NB4 (cell line): ENCODE measurements at regions not wholly inside any gene's neighbourhood (a gene's known extent, or its start where the extent isn't known, plus 50 kb on each side); places are given as distances from the start of the nearest gene placed in this dataset.
A peak's percentile ranks its signal among the peaks of the same experiment; 100 is the strongest.

ENCODE experiments used
- DNase-seq: peaks from one replicate; pipeline ENCODE4 v3.0.0; 2010; ENCODE audit warnings: low read depth
- H3K4me3 ChIP-seq: one replicate; pipeline ENCODE4 v1.5.1; 2011; ENCODE audit warnings: mild to moderate bottlenecking, low read depth, low read length, moderate library complexity
- MYC ChIP-seq: IDR thresholded peaks from 2 replicates; pipeline ENCODE4 v1.6.1; 2011; ENCODE audit warnings: low read depth, low read length
- POLR2A ChIP-seq: IDR thresholded peaks from 2 replicates; pipeline ENCODE4 v1.6.1; 2011; ENCODE audit warnings: mild to moderate bottlenecking; ENCODE audit not compliant: insufficient read length; ENCODE audit errors: extremely low read depth
- TF ChIP-seq, protein P1 (sequence below): IDR thresholded peaks from one replicate; pipeline ENCODE4 v1.5.1; 2012; ENCODE audit warnings: low read depth, low read length
- TF ChIP-seq, protein P2 (sequence below): IDR thresholded peaks from 2 replicates; pipeline ENCODE4 v1.6.1; 2011; ENCODE audit warnings: low read depth, low read length

DNA sequence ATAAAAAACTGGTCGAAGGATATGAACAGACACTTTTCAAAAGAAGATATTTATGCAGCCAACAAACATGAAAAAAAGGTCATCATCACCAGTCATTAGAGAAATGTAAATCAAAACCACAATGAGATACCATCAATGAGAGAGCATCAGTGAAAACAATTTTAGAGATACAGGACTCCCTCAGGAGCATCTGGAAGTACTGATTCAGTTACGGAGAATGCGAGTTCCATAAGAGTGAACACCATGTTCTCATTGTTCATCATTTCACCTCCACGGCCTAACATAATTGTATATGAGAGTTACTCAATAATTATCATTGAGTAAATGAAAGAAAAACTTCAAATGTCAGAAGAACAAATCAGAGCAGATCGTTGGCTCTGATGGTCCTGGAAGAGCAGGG is 140.9 kb upstream of the TANK start:
- TF ChIP-seq, protein P1, sequence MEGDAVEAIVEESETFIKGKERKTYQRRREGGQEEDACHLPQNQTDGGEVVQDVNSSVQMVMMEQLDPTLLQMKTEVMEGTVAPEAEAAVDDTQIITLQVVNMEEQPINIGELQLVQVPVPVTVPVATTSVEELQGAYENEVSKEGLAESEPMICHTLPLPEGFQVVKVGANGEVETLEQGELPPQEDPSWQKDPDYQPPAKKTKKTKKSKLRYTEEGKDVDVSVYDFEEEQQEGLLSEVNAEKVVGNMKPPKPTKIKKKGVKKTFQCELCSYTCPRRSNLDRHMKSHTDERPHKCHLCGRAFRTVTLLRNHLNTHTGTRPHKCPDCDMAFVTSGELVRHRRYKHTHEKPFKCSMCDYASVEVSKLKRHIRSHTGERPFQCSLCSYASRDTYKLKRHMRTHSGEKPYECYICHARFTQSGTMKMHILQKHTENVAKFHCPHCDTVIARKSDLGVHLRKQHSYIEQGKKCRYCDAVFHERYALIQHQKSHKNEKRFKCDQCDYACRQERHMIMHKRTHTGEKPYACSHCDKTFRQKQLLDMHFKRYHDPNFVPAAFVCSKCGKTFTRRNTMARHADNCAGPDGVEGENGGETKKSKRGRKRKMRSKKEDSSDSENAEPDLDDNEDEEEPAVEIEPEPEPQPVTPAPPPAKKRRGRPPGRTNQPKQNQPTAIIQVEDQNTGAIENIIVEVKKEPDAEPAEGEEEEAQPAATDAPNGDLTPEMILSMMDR: no peak
- TF ChIP-seq, protein P2, sequence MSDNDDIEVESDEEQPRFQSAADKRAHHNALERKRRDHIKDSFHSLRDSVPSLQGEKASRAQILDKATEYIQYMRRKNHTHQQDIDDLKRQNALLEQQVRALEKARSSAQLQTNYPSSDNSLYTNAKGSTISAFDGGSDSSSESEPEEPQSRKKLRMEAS: no peak
- TF ChIP-seq MYC (no peak), POLR2A (no peak)
- no peak overlapping the region for H3K4me3 ChIP-seq
- no peak for DNase-seq

DNA sequence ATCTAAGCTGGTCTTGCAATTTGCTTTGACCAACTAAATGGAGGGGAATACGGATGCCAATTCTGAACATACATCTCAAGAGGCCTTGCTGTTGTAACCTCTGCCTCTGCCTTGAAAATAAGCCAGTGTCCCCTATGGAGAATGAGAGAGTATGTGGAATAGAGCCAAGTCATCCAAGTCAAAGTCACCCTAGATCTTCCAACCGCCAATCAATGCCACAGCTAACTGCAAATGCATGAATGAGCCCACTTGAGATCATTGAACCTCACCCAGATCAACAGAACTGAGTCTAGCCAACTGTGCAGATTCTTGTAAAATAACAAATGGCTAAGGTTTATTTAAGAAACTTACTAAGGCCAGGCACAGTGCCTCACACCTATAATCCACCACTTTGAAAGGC is 139.8 kb upstream of the TANK start:
- TF ChIP-seq POLR2A: no peak
- TF ChIP-seq, protein P2: no peak
- TF ChIP-seq, protein P1: no peak
- TF ChIP-seq MYC: no peak
- no peak overlapping the region for H3K4me3 ChIP-seq
- no peak for DNase-seq

DNA sequence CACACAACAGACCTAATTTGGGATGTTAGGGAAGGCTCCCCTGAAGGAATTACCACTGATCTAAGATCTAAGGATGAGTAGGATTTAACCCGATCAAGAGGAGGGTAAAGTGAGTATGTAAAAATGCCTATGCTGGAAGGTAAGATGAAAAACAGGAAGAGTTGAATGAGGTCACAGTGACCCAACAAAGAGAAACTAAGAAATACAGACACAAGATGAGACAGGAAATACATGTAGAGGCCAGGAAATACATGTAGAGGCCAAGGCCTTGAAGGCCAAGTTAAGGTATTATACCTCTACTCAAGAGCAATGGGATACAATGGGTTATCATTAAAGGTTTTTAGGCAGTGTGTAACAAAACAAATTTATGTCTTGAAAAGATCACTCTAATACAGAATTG is 131.6 kb upstream of the TANK start:
- no peak for DNase-seq
- H3K4me3 ChIP-seq: no peak overlapping the region
- TF ChIP-seq POLR2A (no peak), MYC (no peak)
- TF ChIP-seq, protein P1: no peak
- TF ChIP-seq, protein P2: no peak

DNA sequence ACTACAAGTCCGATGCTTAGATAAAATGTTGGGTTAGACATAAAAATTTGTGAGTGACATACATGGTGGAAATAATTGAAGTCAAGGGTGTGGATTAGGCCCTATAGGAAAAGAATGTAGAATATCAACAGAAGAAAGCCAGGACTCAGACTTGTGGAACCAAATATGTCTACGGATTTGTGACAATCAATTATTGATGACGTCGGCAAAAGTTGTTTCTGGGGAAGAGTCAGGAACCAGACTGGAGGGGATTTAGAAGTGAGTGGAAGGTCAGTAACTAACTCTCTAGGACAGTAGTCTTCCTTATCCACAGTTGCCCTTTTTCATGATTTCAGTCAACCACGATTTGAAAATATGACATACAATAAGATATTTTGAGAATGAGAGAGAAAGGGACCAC is 130.9 kb upstream of the TANK start:
- TF ChIP-seq MYC: no peak
- no peak for DNase-seq
- H3K4me3 ChIP-seq: no peak overlapping the region

DNA sequence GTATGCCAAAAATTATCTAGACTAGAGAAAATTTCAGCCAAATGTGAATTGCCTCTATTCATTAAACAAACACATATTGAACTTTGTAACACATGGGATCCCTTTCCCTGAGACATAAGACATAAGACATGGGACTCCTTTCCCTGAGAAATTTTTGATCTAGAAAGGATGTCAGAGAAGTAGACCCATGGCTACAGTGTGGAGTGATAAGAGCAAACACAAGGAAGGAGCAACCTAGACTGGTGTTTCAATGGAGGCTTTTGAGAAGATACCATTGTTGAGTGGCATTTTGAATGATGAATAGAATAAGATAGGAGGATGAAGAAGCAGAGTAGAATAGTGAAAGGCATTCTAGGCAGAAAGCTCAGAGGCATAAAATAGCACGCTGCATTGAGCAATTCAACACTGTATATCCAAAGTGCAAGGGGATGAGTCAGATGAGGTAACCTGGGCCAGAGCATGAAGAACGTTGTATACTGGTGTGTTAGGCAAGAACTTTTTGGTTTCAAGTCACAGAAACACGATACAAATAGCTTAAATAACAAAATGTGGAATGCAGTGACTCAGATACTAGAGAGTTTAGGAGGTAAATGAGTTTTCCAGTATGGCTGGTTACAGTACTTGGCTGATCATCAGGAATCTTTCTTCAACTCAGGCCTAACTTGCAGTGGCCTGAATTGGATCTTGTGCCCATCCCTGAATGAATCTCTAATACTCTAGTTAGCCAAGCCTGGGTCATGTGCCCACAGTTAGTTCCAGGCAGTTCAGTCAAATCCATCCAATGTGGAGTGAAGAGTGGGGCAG is 129.8 kb upstream of the TANK start:
- no peak overlapping the region for H3K4me3 ChIP-seq
- TF ChIP-seq, protein P2: no peak
- TF ChIP-seq MYC (no peak), POLR2A (no peak)
- TF ChIP-seq, protein P1: no peak
- peak; percentile 35 for DNase-seq

DNA sequence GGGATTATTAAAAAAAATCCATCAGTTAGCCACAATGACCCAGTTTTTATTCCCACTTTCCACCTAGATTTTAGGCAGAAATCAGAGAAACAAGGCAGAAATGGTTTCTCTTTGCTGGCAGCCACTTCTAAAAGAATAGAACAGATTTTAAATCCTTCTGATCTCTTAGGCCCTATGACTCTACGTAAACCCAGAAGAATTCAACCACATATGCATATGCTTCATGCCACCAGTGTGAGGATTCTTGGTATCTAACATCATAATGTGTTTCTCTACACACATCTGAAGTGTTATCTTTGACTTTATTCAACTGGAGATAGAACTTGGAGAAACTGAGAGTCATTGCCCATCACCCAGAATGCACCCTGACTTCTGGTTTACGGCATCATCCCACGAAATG is 128.7 kb upstream of the TANK start:
- no peak for TF ChIP-seq POLR2A
- TF ChIP-seq, protein P2: no peak
- TF ChIP-seq, protein P1: no peak
- no peak for DNase-seq
- no peak overlapping the region for H3K4me3 ChIP-seq
